ENCODE measurements at regions not wholly inside any gene's neighbourhood (a gene's known extent, or its start where the extent isn't known, plus 50 kb on each side); places are given as distances from the start of the nearest gene placed in this dataset.
"Not testable (repeated sequence)": the region's sequence is repeated elsewhere in the genome, so short reads cannot be mapped to it uniquely, and the experiment has no call there.

DNA sequence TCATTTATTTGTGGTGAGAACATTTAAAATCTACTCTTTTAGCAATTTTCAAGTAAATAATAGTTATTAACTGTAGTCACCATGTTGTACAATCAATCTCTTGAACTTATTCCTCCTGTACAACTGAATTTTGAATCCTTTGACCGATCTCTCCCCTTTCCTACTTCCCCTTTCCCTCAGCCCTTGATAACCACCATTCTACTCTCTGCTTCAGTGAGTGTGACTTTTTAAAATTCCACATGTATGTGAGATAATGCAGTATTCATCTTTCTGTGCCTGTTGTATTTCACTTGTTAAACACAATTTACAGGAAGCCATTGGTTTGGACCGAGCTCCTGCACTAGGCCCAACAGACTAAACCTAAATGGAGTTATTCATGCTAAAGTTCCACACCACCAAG lies 458.9 kb upstream of the PDE3A start:
- DNase-seq (ENCODE audit: low spot score): no peak

DNA sequence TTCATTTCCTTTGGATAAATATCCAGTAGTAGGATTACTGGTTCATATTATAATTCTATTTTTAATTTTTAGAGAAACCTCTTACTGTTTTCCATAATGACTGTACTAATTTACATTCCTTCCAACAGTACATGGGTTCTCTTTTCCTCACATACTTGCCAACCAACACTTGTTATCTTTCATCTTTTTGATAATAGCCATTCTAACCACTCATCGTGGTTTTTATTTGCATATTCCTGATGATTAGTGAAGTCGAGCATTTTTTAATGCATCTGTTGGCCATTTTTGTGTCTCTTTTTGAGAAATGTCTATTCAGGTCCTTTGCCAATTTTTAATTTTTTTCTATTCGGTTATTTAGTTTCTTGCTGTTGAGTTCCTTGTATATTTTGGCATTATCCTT lies 457.7 kb upstream of the PDE3A start:
- no peak for DNase-seq (ENCODE audit: low spot score)

DNA sequence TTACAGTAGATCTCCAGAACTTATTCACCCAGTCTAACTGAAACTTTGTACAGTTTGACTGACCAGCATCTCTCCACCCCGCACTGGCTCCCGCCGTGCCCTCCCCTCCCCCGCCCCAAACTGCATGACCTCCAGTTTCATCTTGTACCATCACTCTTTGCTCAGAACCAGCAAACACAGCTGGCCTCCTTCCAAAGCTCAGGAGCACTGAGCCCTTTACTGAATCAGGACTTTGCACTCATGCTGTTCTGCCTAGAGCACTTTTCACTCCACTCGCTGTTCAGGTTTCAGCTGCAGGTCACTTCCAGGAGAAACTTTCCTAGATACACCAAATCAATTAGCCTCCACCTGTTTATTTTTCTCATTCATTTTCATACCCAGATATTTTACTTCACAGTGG lies 455.3 kb upstream of the PDE3A start:
- DNase-seq (ENCODE audit: low spot score): peak; percentile 50

DNA sequence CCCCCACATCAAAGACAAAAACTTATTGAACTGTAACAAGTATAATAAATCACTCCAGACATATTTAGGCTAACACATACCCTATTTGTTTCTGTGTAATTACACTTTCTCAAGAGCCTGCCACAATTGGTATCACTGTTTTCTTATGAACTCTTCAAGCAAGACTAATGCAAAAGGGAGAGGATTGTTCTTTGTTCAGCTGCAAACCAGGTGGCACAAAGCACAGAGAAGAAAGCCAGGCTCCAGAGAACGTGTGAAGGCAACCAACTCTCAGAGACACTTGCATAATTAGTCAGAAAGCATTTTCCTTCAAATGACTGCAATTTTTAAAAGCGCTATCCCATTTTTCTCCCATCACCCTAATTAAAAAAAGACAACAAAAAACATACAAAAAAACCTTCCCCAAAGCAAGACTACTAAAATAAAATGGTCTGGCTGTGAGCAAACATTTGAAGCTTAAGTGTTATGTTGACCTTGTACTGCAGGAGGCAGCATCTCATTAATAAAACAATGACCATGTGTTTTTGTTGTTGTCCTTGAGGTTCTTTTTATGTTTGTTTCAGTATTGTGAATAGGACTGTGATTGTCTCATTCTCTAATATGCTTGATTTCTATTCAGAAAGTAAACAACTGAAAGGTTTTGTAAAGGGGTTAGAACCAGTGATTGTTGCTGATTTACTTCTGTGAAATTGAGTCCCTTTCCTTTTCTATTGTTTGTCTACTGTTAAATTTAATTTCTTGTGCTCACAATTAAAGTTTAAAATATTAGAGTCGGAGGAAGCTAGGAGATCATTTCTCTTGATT lies 452.7 kb upstream of the PDE3A start:
- DNase-seq (ENCODE audit: low spot score): no peak

DNA sequence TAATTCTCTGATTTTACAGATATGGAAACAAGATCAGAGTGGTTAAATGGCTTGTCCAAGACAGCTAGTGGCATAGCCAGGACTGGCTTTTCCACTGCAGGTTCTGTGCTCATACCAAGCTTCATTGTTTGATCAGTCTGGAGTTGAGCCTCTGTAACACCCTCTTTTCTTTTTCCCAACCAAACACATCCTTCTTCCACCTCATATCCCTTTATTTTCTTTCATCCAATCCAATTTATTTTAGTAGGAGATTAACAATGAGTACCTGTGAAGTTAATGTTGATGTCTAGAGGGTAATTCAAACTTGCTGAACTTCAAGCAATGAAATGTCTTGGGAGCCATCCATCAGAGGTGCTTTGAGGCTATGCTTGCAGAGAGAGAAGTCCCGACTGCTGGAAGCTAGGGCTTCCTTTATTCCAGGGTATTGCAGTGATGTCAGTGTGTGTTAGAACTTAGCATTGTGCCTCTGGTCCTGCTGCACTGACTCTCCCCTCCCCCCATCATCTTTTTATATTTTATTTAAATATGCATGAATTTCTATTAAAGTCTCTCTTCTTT lies 452.1 kb upstream of the PDE3A start:
- DNase-seq (ENCODE audit: low spot score): no peak

DNA sequence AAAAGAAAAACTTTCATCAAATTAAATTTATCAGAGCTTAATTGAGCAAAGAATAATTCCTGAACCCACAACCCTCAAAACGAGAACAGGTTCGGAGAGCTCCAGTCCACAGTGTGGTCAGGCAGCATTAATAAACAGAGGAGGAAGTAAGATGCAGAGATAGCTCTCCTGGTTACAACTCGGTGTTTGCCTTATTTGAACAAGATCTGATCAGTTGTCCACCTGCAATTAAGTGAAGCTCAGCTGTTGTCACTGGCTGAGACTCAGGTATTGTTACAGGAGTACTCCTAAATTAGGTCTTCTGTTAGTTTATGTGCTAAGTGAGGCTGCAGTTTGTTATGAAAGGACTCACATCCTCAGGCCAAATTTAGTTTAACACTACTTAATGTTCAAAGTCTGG lies 451.4 kb upstream of the PDE3A start:
- DNase-seq (ENCODE audit: low spot score): no peak

DNA sequence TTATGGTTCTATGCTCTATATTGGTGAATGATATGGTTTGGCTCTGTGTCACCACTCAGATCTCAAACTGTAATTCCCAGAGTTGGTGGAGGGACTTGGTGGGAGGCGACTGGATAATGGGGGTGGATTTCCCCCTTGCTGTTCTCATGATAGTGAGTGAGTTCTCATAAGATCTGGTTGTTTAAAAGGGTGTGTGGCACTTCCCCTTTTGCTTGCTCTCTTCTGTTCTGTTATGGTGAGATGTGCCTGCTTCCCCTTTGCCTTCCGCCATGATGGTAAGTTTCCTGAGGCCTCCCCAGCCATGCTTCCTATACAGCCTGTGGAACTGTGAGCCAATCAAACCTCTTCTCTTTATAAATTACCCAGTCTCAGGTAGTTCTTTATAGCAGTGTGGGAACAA lies 446.6 kb upstream of the PDE3A start:
- not testable (repeated sequence) for DNase-seq (ENCODE audit: low spot score)

DNA sequence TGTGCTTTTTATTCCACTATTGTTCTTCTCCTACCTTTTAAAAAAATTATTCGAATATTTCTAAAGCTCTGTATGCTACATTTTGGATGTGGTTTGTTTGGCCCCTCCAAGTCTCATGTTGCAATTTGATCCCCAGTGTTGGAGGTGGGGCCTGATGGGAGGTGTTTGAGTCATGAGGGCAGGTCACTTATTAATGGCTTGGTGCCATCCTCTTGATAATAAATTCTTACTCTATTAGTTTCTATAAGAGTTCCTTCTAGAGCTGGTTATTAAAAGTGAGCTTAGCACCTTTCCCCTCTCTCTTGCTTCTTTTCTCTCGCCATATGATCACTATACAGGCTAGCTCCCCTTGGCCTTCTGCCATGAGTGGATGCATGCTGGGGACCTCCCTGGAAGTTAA lies 445.6 kb upstream of the PDE3A start:
- DNase-seq (ENCODE audit: low spot score): no peak

DNA sequence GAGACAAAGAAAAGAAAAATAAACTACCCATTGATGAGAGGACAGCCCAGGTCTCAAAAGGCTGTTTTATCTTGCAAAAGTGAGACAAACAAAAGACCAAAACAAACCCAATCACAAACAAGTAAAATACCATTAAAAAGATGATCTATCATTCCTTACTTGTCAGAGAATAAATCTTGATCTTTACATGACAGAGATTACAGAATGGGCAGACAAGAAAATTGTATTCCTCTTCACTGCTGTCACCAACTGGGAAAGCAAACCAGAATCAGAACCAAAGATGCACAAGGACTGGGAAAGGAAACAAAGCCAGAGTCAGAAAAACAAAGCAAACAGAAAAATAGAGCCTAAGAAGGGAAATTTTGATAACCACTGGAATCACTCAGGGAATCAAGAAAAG lies 444.0 kb upstream of the PDE3A start:
- no peak for DNase-seq (ENCODE audit: low spot score)

DNA sequence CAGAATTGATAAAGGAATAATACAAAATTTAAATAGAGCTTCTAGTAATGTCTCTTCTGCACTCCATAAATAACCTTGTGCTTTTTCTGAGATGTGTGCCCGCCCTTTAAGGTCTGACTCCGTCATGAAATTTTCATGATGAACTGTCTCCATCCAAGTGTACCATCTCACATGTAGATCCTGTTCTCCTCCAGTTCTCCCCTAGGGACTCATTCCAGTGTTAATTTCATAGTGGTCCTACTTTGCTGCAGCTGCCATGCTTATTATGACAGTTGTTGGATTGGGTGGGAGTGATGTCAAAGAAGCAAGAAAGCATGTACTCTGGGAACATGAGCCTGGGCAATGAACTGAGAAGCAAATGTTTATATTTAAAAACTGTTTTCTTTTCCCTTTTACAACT lies 442.5 kb upstream of the PDE3A start:
- DNase-seq (ENCODE audit: low spot score): no peak

DNA sequence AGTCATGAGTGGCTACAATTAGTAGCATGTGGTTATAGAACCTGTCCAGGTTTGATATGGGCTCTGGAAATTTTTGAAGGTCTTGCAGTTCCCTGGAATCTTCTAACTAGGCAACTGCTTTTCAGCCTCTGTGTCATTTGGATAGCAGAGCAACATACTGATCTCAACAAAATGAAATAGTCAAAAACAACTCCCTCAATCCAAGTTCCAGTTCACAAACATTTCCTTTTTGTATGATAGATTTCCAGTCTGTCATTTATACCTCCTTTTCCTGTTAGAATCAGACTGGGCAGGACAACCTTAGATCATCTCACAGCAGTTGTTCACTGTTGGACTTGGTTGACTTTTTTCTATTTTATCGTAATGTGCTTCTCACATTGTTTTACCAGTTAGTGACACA lies 442.1 kb upstream of the PDE3A start:
- DNase-seq (ENCODE audit: low spot score): no peak

DNA sequence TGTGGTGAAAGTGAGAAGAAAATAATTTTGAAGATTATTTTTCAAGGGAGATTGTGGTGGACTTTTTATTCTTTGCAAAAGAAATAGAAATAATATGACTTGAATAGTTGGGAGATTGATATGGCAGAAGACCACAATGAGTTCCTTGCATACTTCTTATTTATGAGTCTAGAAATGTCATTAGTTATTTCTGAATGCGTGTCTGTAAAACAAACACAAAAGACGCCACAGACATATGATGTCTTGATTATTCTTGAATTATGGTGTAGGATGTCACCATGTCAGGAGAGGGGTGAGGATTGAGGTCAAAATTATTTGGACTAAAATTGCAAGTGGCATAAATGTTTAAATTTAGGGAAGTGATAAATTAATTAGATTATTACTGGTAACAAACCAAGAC lies 440.7 kb upstream of the PDE3A start:
- DNase-seq (ENCODE audit: low spot score): no peak

DNA sequence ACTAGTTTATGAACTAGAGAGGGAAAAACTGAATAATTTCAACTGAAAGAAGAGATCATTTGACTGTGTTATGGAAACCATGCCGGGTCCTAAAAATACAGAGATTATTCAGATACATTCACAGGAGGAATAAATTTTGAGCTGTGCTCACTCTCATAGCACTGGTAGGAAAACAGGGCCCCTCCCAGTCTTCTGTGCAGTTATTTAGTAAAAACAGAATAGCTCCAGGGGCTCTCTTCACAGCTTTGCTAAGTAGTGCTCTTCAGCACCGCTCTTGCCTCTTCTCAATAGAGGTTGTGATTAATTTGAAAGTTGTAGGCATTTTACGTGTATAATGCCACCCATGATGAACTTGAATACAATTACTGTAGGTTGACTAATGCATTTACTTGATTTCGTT lies 435.9 kb upstream of the PDE3A start:
- no peak for DNase-seq (ENCODE audit: low spot score)

DNA sequence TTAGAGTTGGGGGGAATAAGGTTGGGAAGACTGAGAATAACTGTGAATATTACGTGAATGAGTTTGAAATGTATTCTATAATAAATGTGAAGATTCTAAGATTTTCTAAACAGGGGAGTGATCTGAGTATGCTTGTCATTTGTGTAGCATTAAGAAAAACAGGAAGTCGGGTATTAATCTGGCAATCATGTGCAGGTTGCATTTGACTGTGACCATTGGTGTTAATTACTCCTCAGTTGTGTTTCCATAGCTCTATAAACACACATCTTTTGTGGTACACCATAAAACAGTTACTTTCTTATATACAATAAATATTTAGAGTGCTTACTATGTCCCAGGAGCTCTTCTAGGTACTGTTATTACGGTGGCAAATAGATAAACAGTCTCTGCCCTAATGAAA lies 434.4 kb upstream of the PDE3A start:
- DNase-seq (ENCODE audit: low spot score): no peak

DNA sequence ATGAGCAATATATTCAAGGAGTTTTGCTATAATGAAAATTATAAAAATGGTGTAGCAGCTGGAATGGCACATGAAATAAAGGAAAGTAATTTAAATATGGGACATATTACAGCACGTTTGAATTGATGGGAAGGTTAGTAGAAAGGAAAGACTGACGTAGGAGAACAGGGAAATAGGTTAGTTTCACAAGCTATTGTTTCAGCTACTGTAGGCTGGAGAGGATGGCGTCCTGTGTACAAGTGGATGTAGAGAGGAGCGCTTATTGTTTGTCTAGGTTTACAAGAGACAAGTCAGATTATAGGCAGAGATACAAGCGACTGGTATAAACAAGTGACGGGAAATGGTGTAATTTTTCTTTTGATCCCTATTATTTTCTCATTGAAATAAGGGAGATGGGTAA lies 431.2 kb upstream of the PDE3A start:
- DNase-seq (ENCODE audit: low spot score): no peak

DNA sequence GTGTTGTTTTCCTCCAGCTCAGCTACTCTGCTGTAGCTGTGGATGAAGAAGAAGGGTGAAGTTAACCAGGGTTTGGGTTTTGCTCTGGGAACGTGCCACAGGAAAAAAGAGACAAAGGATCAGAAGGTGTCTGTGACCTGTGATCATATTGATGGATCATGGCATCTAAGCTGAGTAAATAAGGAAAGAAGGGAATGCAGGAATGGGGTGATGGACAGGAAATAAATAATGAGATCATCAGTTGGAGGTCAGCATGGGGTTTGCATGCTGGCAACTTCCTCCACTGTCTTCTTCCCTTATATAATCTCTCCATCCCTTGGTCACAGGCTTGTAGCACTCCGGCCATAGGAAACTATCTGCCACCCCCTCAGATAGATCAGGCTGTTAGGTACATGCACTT lies 430.3 kb upstream of the PDE3A start:
- no peak for DNase-seq (ENCODE audit: low spot score)

DNA sequence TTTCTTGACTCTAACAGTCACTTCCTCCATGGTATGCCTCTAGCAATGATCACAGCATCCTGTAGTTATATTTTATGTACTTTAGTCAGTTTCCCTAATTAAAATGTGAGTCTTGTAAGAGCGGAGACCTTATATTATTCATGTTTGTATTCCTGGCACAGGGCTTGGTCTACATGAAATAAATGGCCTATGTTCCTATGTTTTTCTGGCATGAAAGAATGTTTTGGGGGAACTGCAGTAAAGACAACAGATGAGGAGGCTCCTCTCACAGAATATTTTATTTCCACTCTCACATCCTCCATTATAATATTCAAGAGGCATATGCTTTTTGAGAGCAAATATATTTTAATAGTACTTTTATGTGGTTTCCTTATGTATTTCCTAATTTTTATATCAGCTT lies 429.8 kb upstream of the PDE3A start:
- DNase-seq (ENCODE audit: low spot score): no peak

DNA sequence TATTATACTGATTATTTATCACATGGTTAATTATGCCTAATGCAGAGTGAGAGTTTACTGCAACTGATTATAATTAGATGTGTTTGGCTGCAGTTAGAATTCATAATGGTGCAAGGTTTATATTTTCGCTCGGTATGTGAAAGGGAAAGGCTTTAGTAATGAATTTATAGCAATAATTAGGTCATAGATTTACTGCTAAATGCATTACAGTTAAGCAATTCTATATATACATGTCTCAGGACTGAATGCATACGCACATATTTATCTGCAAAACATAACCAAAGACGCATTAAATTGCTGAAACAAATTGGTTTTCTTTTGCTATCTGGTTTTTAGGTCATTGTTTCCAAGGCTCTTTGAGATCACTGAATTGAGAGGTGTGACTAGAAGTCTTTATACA lies 428.1 kb upstream of the PDE3A start:
- no peak for DNase-seq (ENCODE audit: low spot score)

DNA sequence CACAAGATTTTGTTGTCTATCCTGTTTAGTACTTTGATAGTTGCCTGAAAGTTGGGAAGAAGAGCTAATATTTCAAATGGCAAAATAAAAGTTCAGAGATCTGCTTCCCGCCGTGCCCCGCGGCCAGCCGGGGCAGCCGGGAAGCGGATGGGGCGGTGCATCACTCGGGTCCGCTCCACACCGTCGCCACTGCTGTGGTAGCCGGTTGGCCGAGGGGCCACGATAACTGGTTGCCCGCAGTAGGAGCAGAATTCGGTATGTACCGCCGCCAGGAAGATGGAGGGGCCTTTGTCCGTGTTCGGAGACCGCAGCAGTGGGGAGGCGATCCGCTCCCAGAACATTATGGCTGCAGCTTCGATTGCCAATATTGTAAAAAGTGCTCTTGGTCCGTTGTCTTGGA lies 427.2 kb upstream of the PDE3A start:
- no peak for DNase-seq (ENCODE audit: low spot score)

DNA sequence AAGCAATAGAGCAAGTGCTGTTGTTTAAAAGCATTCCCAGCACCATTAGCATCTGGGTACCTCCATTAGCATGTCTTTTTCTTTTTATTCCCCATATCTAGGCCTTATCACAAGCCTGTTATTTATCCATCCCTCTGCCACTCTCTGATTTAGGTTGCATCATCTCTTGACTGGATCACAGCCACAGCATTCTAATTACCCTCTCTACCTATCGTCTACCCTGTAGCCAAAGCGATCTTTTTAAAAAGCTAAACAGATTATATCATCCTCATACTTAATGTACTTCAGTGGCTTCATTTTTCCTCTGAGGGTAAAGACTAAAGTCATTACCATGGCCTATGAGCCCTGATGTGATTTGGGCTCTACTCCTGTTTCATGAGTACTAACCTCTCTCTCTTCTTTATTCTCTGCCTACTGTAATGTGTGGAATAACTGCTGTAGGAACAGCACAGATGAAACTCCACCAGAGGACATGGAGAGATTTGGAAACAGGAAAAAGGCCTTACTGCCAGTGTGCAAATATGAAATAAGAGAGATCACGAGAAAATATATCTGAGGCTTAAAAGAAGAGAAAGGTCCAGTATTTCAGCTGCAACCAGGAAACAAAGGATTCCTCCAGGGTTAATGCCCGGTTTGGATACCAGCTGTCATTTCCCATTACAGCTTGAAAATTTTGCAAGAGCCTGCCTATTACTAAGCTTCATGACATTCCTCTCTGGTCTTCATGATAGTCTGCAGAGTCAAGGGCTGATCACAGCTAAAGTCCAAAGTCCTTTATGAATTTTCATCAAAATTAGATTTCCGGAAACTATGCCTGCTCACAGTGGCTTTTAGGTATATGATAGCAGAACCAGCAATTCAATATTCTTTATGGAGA lies 422.5 kb upstream of the PDE3A start:
- DNase-seq (ENCODE audit: low spot score): no peak

DNA sequence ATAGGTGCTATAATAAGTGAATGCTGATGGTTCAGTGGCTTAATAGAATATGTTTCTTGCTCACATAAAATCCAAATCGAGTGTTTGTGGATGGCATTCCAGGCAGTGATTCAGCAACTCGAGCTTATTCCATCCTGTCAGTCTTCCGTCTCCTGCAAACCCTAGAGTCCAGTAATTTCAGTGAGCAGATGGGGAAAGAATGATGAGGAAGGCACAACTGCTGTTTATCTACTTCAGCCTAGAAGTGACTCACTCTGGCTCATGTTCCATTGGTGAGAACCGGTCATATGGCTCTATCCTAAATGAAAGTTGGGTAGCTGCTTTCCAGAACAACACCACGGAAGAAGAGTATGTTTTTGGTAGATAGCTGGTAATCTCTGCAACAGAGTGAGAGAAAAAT lies 421.8 kb upstream of the PDE3A start:
- no peak for DNase-seq (ENCODE audit: low spot score)

DNA sequence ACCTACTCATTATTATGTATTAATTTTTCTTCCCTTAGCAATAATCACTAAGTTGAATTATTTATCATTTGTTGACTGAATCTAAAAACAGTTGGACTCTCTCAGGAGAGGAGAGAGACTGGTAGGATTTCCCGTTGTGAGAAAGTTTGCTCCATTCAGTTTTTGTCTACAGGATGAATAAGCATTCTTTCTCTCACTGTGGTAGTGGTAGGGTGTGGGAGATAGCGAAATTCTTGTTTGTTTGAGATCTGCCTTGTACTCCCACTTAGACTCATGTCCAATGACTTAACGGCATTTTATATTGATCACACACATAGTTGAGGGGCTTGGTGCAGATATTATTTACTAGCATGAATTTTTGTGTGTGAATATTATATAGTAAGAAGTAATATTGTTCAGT lies 421.0 kb upstream of the PDE3A start:
- DNase-seq (ENCODE audit: low spot score): no peak

DNA sequence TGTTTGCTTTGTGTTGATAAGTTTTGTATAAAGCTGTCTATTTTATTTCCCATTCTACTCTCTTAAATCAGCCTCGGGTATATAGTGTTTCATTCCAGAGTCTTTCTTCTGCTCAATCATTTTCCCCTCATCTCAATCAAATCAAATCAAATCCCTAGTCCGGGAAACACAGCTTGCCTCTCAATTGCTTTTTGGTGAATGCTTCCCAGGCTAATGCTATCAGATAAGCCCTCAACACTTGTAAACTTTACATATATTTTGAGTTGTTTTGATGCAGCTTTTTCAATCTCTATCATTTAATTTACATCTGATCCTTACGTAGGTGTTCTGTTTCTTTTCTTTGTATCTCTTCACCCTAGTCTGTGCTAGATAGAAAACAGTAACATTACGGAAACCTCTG lies 416.7 kb upstream of the PDE3A start:
- no peak for DNase-seq (ENCODE audit: low spot score)

Data from ecto neural progenitor cell (in vitro differentiated cells).